Activated naive CD4-positive, alpha-beta T cell treated with anti-CD3 and anti-CD28 coated beads, Interleukin-2, amount 50 U/mL, for 72 hours (primary cell): ENCODE measurements at regions not wholly inside any gene's neighbourhood (a gene's known extent, or its start where the extent isn't known, plus 50 kb on each side); places are given as distances from the start of the nearest gene placed in this dataset.

Experiments
- ATAC-seq, 2 donors: fragments of 150-1000 bp; cut with Tn5 transposase; 2 replicates each; pipeline ENCODE4 v1.10.0; 2021; ENCODE audit warnings: mild to moderate bottlenecking in 2 of 2, moderate library complexity in 2 of 2
- DNase-seq, 2 donors: peaks; one replicate each; pipeline ENCODE4 v3.0.0; 2021 to 2022; ENCODE audit warnings: low spot score in 2 of 2
- H3K27ac Mint-ChIP-seq, 2 donors: one replicate each; pipeline ENCODE4 v1.8.0; 2022; ENCODE audit warnings: mild to moderate bottlenecking in 2 of 2, mixed read lengths in 2 of 2
- H3K36me3 Mint-ChIP-seq, 2 donors: one replicate each; pipeline ENCODE4 v1.8.0; 2022; ENCODE audit warnings: mixed read lengths in 2 of 2
- H3K9me3 Mint-ChIP-seq, 2 donors: one replicate each; pipeline ENCODE4 v1.8.0; 2022; ENCODE audit warnings: mixed read lengths in 2 of 2

GRCh38 chr5:167827766-167828165 is 463.7 kb upstream of the WWC1 start:
- DNase-seq (no peak), ATAC-seq (no peak)
- Mint-ChIP-seq H3K9me3 (peaks cover 0 to 3% of the 10 kb centered on the region in 2 donors), H3K27ac (no peak overlapping the region), H3K36me3 (no peaks in the 10 kb centered on the region)

GRCh38 chr5:167831754-167832504 is 459.5 kb upstream of the WWC1 start:
- no peak overlapping the region for H3K27ac Mint-ChIP-seq
- H3K9me3 Mint-ChIP-seq = peaks cover 0 to 6% of the 10 kb centered on the region in 2 donors
- H3K36me3 Mint-ChIP-seq = no peaks in the 10 kb centered on the region
- ATAC-seq = no peak
- DNase-seq = no peak

GRCh38 chr5:167832609-167833008 is 458.8 kb upstream of the WWC1 start:
- Mint-ChIP-seq H3K27ac (no peak overlapping the region), H3K9me3 (peaks cover 0 to 6% of the 10 kb centered on the region in 2 donors), H3K36me3 (no peaks in the 10 kb centered on the region)
- DNase-seq (no peak), ATAC-seq (no peak)

- DNase-seq (no peak), ATAC-seq (no peak)
- peaks cover 0 to 6% of the 10 kb centered on the region in 2 donors for H3K9me3 Mint-ChIP-seq
- no peak overlapping the region for H3K27ac Mint-ChIP-seq
- H3K36me3 Mint-ChIP-seq = no peaks in the 10 kb centered on the region
Observed at GRCh38 chr5:167833456-167833855, 458.0 kb upstream of the WWC1 start.

DNA sequence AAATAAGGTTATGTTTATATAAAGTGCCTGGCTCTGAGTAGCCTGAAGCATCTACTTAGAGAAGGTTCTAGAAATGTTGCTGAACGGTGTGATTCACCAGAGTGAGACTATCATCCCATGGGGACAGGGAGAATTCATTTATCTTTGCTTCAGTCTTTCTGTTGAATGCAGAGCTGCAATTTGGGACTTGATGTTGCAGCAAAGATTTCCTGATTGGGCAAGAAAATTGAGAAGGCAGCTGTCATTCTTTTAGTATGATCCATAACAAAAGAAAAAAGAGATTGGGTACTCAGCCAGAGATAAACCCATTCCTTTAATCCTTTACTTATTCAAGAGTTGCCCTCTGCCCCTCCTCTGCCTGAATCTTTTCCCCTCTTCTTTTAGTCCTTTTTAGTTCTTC is 456.3 kb upstream of the WWC1 start:
- Mint-ChIP-seq H3K27ac (no peak overlapping the region), H3K9me3 (peaks cover 0 to 6% of the 10 kb centered on the region in 2 donors), H3K36me3 (no peaks in the 10 kb centered on the region)
- no peak for DNase-seq
- ATAC-seq = no peak

DNA sequence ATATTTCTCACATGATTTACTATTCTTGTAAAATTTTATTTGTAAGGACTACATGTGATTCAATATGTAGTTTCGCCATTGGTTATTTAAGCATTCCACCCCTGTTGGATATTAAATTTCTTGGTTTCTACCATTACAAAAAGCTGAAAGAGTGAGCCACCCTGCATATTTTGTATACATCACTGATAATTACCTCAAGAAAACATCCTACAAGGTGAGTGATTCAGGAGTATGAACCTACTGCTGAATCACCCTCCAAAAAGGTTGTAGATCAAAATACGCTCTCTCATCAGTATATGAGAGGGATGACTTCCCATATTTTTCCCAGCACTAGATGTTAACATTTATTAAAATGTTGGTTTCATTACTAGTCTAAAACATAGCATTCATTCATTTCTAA is 454.3 kb upstream of the WWC1 start:
- ATAC-seq (no peak), DNase-seq (no peak)
- H3K9me3 Mint-ChIP-seq = peaks cover 0 to 6% of the 10 kb centered on the region in 2 donors
- no peaks in the 10 kb centered on the region for H3K36me3 Mint-ChIP-seq
- no peak overlapping the region for H3K27ac Mint-ChIP-seq

- DNase-seq = no peak
- no peak for ATAC-seq
- Mint-ChIP-seq H3K27ac (no peak overlapping the region), H3K9me3 (no peaks in the 10 kb centered on the region), H3K36me3 (no peaks in the 10 kb centered on the region)
Observed at GRCh38 chr5:167839065-167839464, 452.4 kb upstream of the WWC1 start.

- DNase-seq (no peak), ATAC-seq (no peak)
- peaks cover 0 to under 1% of the 10 kb centered on the region in 2 donors for H3K9me3 Mint-ChIP-seq
- no peak overlapping the region for H3K27ac Mint-ChIP-seq
- H3K36me3 Mint-ChIP-seq = no peaks in the 10 kb centered on the region
Observed at GRCh38 chr5:167840527-167841130, 450.8 kb upstream of the WWC1 start.

GRCh38 chr5:167843881-167844572 is 447.4 kb upstream of the WWC1 start:
- Mint-ChIP-seq H3K9me3 (peaks cover 3 to 4% of the 10 kb centered on the region in 2 donors), H3K27ac (no peak overlapping the region), H3K36me3 (no peaks in the 10 kb centered on the region)
- no peak for ATAC-seq
- no peak for DNase-seq

- peaks cover 3 to 4% of the 10 kb centered on the region in 2 donors for H3K9me3 Mint-ChIP-seq
- no peak for DNase-seq
- no peaks in the 10 kb centered on the region for H3K36me3 Mint-ChIP-seq
- H3K27ac Mint-ChIP-seq = no peak overlapping the region
- no peak for ATAC-seq
Observed at GRCh38 chr5:167845952-167846351, 445.5 kb upstream of the WWC1 start.

GRCh38 chr5:167849874-167850273 is 441.6 kb upstream of the WWC1 start:
- DNase-seq = no peak
- ATAC-seq = no peak
- Mint-ChIP-seq H3K9me3 (peaks cover 4 to 5% of the 10 kb centered on the region in 2 donors), H3K36me3 (no peaks in the 10 kb centered on the region), H3K27ac (no peak overlapping the region)

DNA sequence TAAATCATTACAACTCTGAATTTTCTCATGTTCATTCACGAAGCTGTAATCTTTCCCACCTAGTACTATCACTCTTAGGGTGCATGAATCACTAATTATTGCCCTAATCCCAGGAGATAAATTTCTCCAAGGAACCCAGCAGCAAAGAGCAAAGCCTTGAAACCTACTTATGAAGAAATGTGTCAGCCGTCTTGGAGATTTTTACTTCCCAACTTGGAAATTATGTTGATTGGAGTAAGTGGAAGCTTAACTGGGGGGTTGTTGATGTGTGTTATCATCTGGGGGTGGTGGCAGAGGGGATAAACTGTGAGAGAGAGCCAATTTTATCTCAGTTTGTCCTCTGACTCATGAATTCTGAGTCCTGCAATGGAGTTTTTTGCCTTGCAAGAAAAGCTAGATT is 440.5 kb upstream of the WWC1 start:
- Mint-ChIP-seq H3K9me3 (peaks cover 2 to 4% of the 10 kb centered on the region in 2 donors), H3K36me3 (no peaks in the 10 kb centered on the region), H3K27ac (no peak overlapping the region)
- ATAC-seq (no peak), DNase-seq (no peak)

DNA sequence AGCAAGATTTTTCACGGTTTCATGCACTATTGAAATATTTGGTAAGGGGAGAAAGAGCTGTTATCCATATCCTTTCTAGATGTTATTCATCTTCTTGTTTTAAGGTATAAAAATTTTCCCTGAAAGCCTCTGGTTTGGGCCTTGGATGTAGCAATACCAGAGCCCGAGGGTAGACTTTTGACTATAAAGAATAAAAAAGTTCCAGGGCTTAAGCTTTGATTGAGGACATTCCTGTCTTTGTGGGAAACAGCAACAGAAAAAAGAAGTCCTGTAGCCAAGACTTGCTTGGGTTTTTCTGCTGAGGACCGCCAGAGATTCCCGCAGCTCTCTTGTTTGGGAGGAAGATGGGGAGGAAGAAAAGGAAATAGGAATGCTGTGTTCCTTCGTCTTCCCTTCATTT is 440.0 kb upstream of the WWC1 start:
- ATAC-seq (no peak), DNase-seq (no peak)
- Mint-ChIP-seq H3K27ac (no peak overlapping the region), H3K9me3 (peaks cover 0 to 2% of the 10 kb centered on the region in 2 donors), H3K36me3 (no peaks in the 10 kb centered on the region)

GRCh38 chr5:167852515-167852914 is 438.9 kb upstream of the WWC1 start:
- peaks cover 0 to 2% of the 10 kb centered on the region in 2 donors for H3K9me3 Mint-ChIP-seq
- no peak for ATAC-seq
- H3K27ac Mint-ChIP-seq = no peak overlapping the region

GRCh38 chr5:167853421-167853820 is 438.0 kb upstream of the WWC1 start:
- H3K27ac Mint-ChIP-seq = no peak overlapping the region
- peaks cover 0 to 2% of the 10 kb centered on the region in 2 donors for H3K9me3 Mint-ChIP-seq
- H3K36me3 Mint-ChIP-seq = no peaks in the 10 kb centered on the region
- ATAC-seq = no peak
- no peak for DNase-seq

More at GRCh38 chr5:167852515-167852914, 438.9 kb upstream of the WWC1 start:
- no peaks in the 10 kb centered on the region for H3K36me3 Mint-ChIP-seq
- DNase-seq = no peak

DNA sequence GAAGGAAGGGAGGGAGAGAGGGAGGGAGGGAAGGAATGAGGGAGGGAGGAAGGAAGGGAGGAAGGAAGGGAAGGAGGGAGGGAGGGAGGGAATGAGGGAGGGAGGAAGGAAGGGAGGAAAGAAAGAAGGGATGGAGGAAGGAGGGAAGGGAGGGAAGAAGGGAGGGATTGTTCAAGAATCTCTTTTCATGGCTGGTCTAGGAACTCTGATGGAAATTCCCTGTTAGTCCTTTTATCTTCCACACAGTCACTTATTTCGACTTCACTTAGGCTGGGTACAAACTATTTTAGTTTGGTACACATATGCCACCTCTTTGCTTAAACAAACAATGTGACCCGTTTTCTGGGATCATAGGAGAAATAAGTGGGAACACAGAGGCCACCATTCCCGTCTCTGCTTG is 435.6 kb upstream of the WWC1 start:
- Mint-ChIP-seq H3K9me3 (peaks cover 0 to 2% of the 10 kb centered on the region in 2 donors), H3K27ac (no peak overlapping the region), H3K36me3 (no peaks in the 10 kb centered on the region)
- DNase-seq = no peak
- ATAC-seq = no peak

- no peak for ATAC-seq
- no peaks in the 10 kb centered on the region for H3K36me3 Mint-ChIP-seq
Observed at GRCh38 chr5:167857321-167857720, 434.1 kb upstream of the WWC1 start.

More at GRCh38 chr5:167857321-167857720, 434.1 kb upstream of the WWC1 start:
- Mint-ChIP-seq H3K27ac (no peak overlapping the region), H3K9me3 (peaks cover 4 to 6% of the 10 kb centered on the region in 2 donors)
- DNase-seq = no peak
